Prostate gland (tissue), 2 donors: ENCODE measurements at regions not wholly inside any gene's neighbourhood (a gene's known extent, or its start where the extent isn't known, plus 50 kb on each side); places are given as distances from the start of the nearest gene placed in this dataset.
A peak's percentile ranks its signal among the peaks of the same experiment; 100 is the strongest.

ENCODE experiments used
- DNase-seq: peaks from one replicate; pipeline ENCODE4 v3.0.0-alpha.2; 2019; ENCODE audit warnings: low spot score
- H3K27ac ChIP-seq, 2 donors: fragments of 200-600 bp; sonication (generic); 2 replicates each; pipeline ENCODE4 v1.5.1; 2017 to 2019
- H3K27me3 ChIP-seq: fragments of 200-600 bp; sonication (generic); replicated peaks from 2 replicates; pipeline ENCODE4 v1.5.1; 2019; ENCODE audit not compliant: insufficient read depth
- H3K36me3 ChIP-seq, 2 donors: fragments of 200-600 bp; sonication (generic); 1 replicate in 1 of 2; 2 replicates in 1 of 2; pipeline versions ENCODE4 v1.5.1 to v1.8.1; 2017 to 2019
- H3K4me1 ChIP-seq: fragments of 200-600 bp; sonication (generic); replicated peaks from 2 replicates; pipeline ENCODE4 v1.5.1; 2019
- H3K4me3 ChIP-seq, 2 donors: fragments of 200-600 bp; sonication (generic); 2 replicates each; pipeline ENCODE4 v1.5.1; 2017 to 2019
- H3K9me3 ChIP-seq: fragments of 200-600 bp; sonication (generic); 2 replicates; pipeline ENCODE4 v1.5.1; 2017
- CTCF ChIP-seq, 4 experiments: fragments of 200-600 bp in 2 of 4; fragments of 450-650 bp in 2 of 4; sonication (generic) in 2 of 4; IDR thresholded peaks; 1 replicate in 3 of 4; 2 replicates in 1 of 4; pipeline ENCODE4 v1.5.1; 2016 to 2019; ENCODE audit warnings: antibody characterized with exemption in 4 of 4, mild to moderate bottlenecking in 2 of 4, moderate library complexity in 2 of 4
- POLR2A ChIP-seq: fragments of 450-650 bp; IDR thresholded peaks from one replicate; pipeline ENCODE4 v1.6.1; 2016; ENCODE audit warnings: antibody characterized with exemption, mild to moderate bottlenecking
- POLR2AphosphoS5 ChIP-seq: sonication (generic); formaldehyde crosslinking; IDR thresholded peaks from one replicate; pipeline ENCODE4 v1.6.1; 2017; ENCODE audit warnings: antibody characterized with exemption
- WGBS: methylation state at CpG from one replicate; pipeline ENCODE4 v1.1.5; 2018; 5-methylcytosine and 5-hydroxymethylcytosine counted together
- intact Hi-C: fragments of 100-400 bp; cut with DNase I; formaldehyde crosslinking; loops from one replicate; pipeline ENCODE4 v1.14.2; 2022

- H3K9me3 ChIP-seq = no peaks in the 10 kb centered on the region
- no peak for TF ChIP-seq POLR2A
- no peak overlapping the region for H3K27ac ChIP-seq
- H3K36me3 ChIP-seq = no peaks in the 10 kb centered on the region
- no peak for DNase-seq
- no peak overlapping the region for H3K4me3 ChIP-seq
- intact Hi-C loops = no loop called here
- 100% methylated on average over 1 of the region's 1 CpG for WGBS
- H3K27me3 ChIP-seq = no peaks in the 10 kb centered on the region
- H3K4me1 ChIP-seq = no peaks in the 10 kb centered on the region
These were observed 66.7 kb upstream of the PGM2 start for GRCh38 chr4:37759833-37760232.

GRCh38 chr4:37758226-37758625 lies 68.3 kb upstream of the PGM2 start:
- TF ChIP-seq POLR2AphosphoS5 (no peak), CTCF (IDR thresholded peaks at IDR 0.05) (no peak), POLR2A (no peak)
- Histone ChIP-seq H3K4me1 (no peaks in the 10 kb centered on the region), H3K9me3 (no peaks in the 10 kb centered on the region), H3K27ac (no peak overlapping the region), H3K27me3 (no peaks in the 10 kb centered on the region), H3K4me3 (no peak overlapping the region), H3K36me3 (no peaks in the 10 kb centered on the region)
- 78% methylated on average over 1 of the region's 1 CpG for WGBS
- DNase-seq = no peak
- intact Hi-C loops = no loop called here

- Histone ChIP-seq H3K27ac (no peak overlapping the region), H3K4me1 (no peaks in the 10 kb centered on the region)
These were observed 68.7 kb upstream of the PGM2 start for GRCh38 chr4:37757761-37758160.

GRCh38 chr4:37757121-37757520 lies 69.4 kb upstream of the PGM2 start:
- no peak overlapping the region for H3K4me3 ChIP-seq
- TF ChIP-seq CTCF (IDR thresholded peaks at IDR 0.05) (no peak), POLR2A (no peak), POLR2AphosphoS5 (no peak)
- no peak overlapping the region for H3K27ac ChIP-seq
- DNase-seq = no peak
- H3K36me3 ChIP-seq = no peaks in the 10 kb centered on the region
- no peaks in the 10 kb centered on the region for H3K27me3 ChIP-seq
- intact Hi-C loops = no loop called here
- no peaks in the 10 kb centered on the region for H3K9me3 ChIP-seq
- no peaks in the 10 kb centered on the region for H3K4me1 ChIP-seq
- 76% methylated on average over 5 of the region's 5 CpGs for WGBS

More at GRCh38 chr4:37757761-37758160, 68.7 kb upstream of the PGM2 start:
- Histone ChIP-seq H3K9me3 (no peaks in the 10 kb centered on the region), H3K36me3 (no peaks in the 10 kb centered on the region), H3K27me3 (no peaks in the 10 kb centered on the region), H3K4me3 (no peak overlapping the region)
- TF ChIP-seq CTCF (IDR thresholded peaks at IDR 0.05) = no peak
- no peak for TF ChIP-seq POLR2AphosphoS5
- no peak for TF ChIP-seq POLR2A
- DNase-seq = peak; percentile 16
- 34% methylated on average over 4 of the region's 4 CpGs for WGBS
- intact Hi-C loops = no loop called here

- Histone ChIP-seq H3K4me1 (no peaks in the 10 kb centered on the region), H3K9me3 (no peaks in the 10 kb centered on the region), H3K36me3 (no peaks in the 10 kb centered on the region), H3K4me3 (no peak overlapping the region), H3K27me3 (no peaks in the 10 kb centered on the region), H3K27ac (no peak overlapping the region)
- no peak for DNase-seq
- intact Hi-C loops = no loop called here
- TF ChIP-seq POLR2AphosphoS5 (no peak), POLR2A (no peak), CTCF (IDR thresholded peaks at IDR 0.05) (no peak)
- 69% methylated on average over 6 of the region's 6 CpGs for WGBS
These were observed 68.4 kb upstream of the RELL1 start for GRCh38 chr4:37754410-37755185.
